GM12878 (cell line): ENCODE measurements at regions not wholly inside any gene's neighbourhood (a gene's known extent, or its start where the extent isn't known, plus 50 kb on each side); places are given as distances from the start of the nearest gene placed in this dataset.

Experiments used
- ATAC-seq: fragments of 200-7000 bp; cut with Tn5 transposase; 3 replicates; pipeline ENCODE4 v1.9.1; 2020; ENCODE audit warnings: mild to moderate bottlenecking, moderate library complexity
- BruUV-seq: library from RNA; stranded (reverse); fragments of 400-500 nt; replicated peaks from 2 replicates; lab custom pipeline; 2021; lab: Mats Ljungman, UMichigan
- CTCF ChIA-PET: fragments of 300-600 bp; sonication (Branson Sonifier 250); formaldehyde crosslinking; extraction: SDS; loops from one replicate; lab custom pipeline; 2021; ENCODE audit warnings: inconsistent platforms; lab: Yijun Ruan, JAX
- POLR2A ChIA-PET: fragments of 350-600 bp; formaldehyde crosslinking; extraction: SDS; loops from one replicate; lab custom pipeline; 2021; ENCODE audit warnings: inconsistent platforms; lab: Charles Lee
- RAD21 ChIA-PET: fragments of 300-600 bp; sonication (Branson Sonifier 250); formaldehyde crosslinking; loops from one replicate; lab custom pipeline; 2023; ENCODE audit warnings: antibody characterized with exemption; ENCODE audit not compliant: unreplicated experiment; lab: Charles Lee
- SMC1A ChIA-PET: fragments of 300-600 bp; sonication (Branson Sonifier 250); formaldehyde crosslinking; loops from one replicate; lab custom pipeline; 2023; ENCODE audit not compliant: unreplicated experiment, uncharacterized antibody; lab: Charles Lee
- DNase-seq: peaks from one replicate; pipeline ENCODE4 v3.0.0-alpha.2; 2011; ENCODE audit warnings: low read depth, low spot score
- FAIRE-seq: peaks from 3 replicates; lab custom pipeline; 2011; peaks lifted over from hg19 to GRCh38; lab: Jason Lieb, UNC
- H2AFZ ChIP-seq: 2 replicates; pipeline ENCODE4 v1.6.0; 2011; ENCODE audit warnings: low read depth, low read length, control low read depth; ENCODE audit not compliant: control insufficient read depth
- H3K27ac ChIP-seq: 2 replicates; pipeline ENCODE4 v1.5.1; 2011; ENCODE audit warnings: control low read depth; ENCODE audit not compliant: control insufficient read depth, insufficient read depth
- H3K27me3 ChIP-seq, 2 experiments: replicated peaks in 1 of 2; 2 replicates each; pipeline versions ENCODE4 v1.6.0 to v1.6.1; 2011; ENCODE audit warnings: low read length in 1 of 2; ENCODE audit not compliant: control insufficient read depth in 2 of 2, insufficient read depth in 2 of 2
- H3K36me3 ChIP-seq, 2 experiments: 2 replicates each; pipeline ENCODE4 v1.5.1; 2011; ENCODE audit warnings: low read length in 1 of 2; ENCODE audit not compliant: control insufficient read depth in 2 of 2, insufficient read depth in 2 of 2
- H3K4me1 ChIP-seq: 2 replicates; pipeline ENCODE4 v1.6.1; 2011; ENCODE audit warnings: mild to moderate bottlenecking, low read length, moderate library complexity, mixed read lengths; ENCODE audit not compliant: control insufficient read depth, insufficient read depth
- H3K4me2 ChIP-seq: 2 replicates; pipeline ENCODE4 v1.6.0; 2011; ENCODE audit warnings: control low read depth; ENCODE audit not compliant: control insufficient read depth, insufficient read depth
- H3K4me3 ChIP-seq: fragments of 200-600 bp; sonication (generic); 2 replicates; pipeline ENCODE4 v1.5.1; 2016
- H3K79me2 ChIP-seq: 2 replicates; pipeline ENCODE4 v1.6.0; 2011; ENCODE audit warnings: low read length; ENCODE audit not compliant: control insufficient read depth, insufficient read depth
- H3K9ac ChIP-seq: 2 replicates; pipeline ENCODE4 v1.8.0; 2011; ENCODE audit warnings: low read length, control low read depth, mixed read lengths; ENCODE audit not compliant: control insufficient read depth, insufficient read depth
- H3K9me3 ChIP-seq: replicated peaks from 3 replicates; pipeline ENCODE4 v1.5.1; 2011; ENCODE audit warnings: mild to moderate bottlenecking, low read length; ENCODE audit not compliant: control insufficient read depth, insufficient read depth
- H4K20me1 ChIP-seq: 2 replicates; pipeline ENCODE4 v1.6.0; 2011; ENCODE audit not compliant: control insufficient read depth, insufficient read depth
- ASH2L ChIP-seq: fragments of 300-600, 200-600 bp; sonication (generic); IDR thresholded peaks from 2 replicates; pipeline ENCODE4 v1.6.1; 2017; ENCODE audit warnings: low read depth, mild to moderate bottlenecking, borderline replicate concordance
- ATF7 ChIP-seq: fragments of 450-650 bp; IDR thresholded peaks from 2 replicates; pipeline ENCODE4 v1.6.1; 2016; ENCODE audit warnings: low read depth, mild to moderate bottlenecking
- BCL11A ChIP-seq: IDR thresholded peaks from 2 replicates; pipeline ENCODE4 v1.6.1; 2011; ENCODE audit warnings: low read depth, low read length
- CEBPB ChIP-seq, 2 experiments: fragments of 150-350 bp in 1 of 2; IDR thresholded peaks; 2 replicates each; pipeline ENCODE4 v1.6.1; 2012 to 2014; ENCODE audit warnings: low read depth in 2 of 2, low read length in 2 of 2, borderline replicate concordance in 1 of 2, inconsistent platforms in 1 of 2
- DPF2 ChIP-seq: fragments of 450-650 bp; IDR thresholded peaks from 2 replicates; pipeline ENCODE4 v1.6.1; 2017; ENCODE audit warnings: mild to moderate bottlenecking
- ETV6 ChIP-seq, 2 experiments: fragments of 450-650 bp in 1 of 2; IDR thresholded peaks in 1 of 2; conservative IDR thresholded peaks in 1 of 2; 2 replicates each; pipeline ENCODE4 v1.6.1; 2014; ENCODE audit warnings: antibody characterized with exemption in 1 of 2, borderline replicate concordance in 1 of 2, low read depth in 1 of 2, mild to moderate bottlenecking in 1 of 2, moderate library complexity in 1 of 2
- HDGF ChIP-seq: fragments of 450-650 bp; IDR thresholded peaks from 2 replicates; pipeline ENCODE4 v1.6.1; 2016; ENCODE audit warnings: antibody characterized with exemption
- MXI1 ChIP-seq: fragments of 150-350 bp; IDR thresholded peaks from 2 replicates; pipeline ENCODE4 v1.6.1; 2011; ENCODE audit warnings: low read depth, mild to moderate bottlenecking, inconsistent platforms, low read length, improper control_type of control experiment
- PAX5 ChIP-seq: IDR thresholded peaks from 2 replicates; pipeline ENCODE4 v1.6.1; 2011; ENCODE audit warnings: low read depth, low read length, borderline replicate concordance
- PAX8 ChIP-seq: fragments of 450-650 bp; IDR thresholded peaks from 2 replicates; pipeline ENCODE4 v1.6.1; 2017; ENCODE audit warnings: mild to moderate bottlenecking, moderate library complexity
- RUNX3 ChIP-seq: IDR thresholded peaks from 2 replicates; pipeline ENCODE4 v1.6.1; 2012; ENCODE audit warnings: low read length, inconsistent platforms
- SREBF2 ChIP-seq: IDR thresholded peaks from 2 replicates; pipeline ENCODE4 v1.6.1; 2012; ENCODE audit warnings: mild to moderate bottlenecking, low read length
- STAT1 ChIP-seq: fragments of 450-650 bp; conservative IDR thresholded peaks from 2 replicates; pipeline ENCODE4 v1.6.1; 2014; ENCODE audit warnings: antibody characterized with exemption, mild to moderate bottlenecking
- YBX1 ChIP-seq: fragments of 450-650 bp; IDR thresholded peaks from 2 replicates; pipeline ENCODE4 v1.6.1; 2016; ENCODE audit warnings: antibody characterized with exemption
- ZBED1 ChIP-seq: IDR thresholded peaks from 2 replicates; pipeline ENCODE4 v1.6.1; 2016; ENCODE audit warnings: borderline replicate concordance
- ZSCAN29 ChIP-seq: fragments of 450-650 bp; IDR thresholded peaks from 2 replicates; pipeline ENCODE4 v1.6.1; 2017; ENCODE audit warnings: mild to moderate bottlenecking, moderate library complexity
- WGBS: methylation state at CpG from one replicate; pipeline ENCODE4 v1.1.6; 2016; ENCODE audit warnings: low lambda C conversion rate; ENCODE audit not compliant: insufficient replicate concordance, insufficient coverage; ENCODE audit errors: missing lambda C conversion rate; 5-methylcytosine and 5-hydroxymethylcytosine counted together
- in situ Hi-C: fragments of 300-500 bp; cut with MboI; formaldehyde crosslinking; loops from 9 replicates; pipeline ENCODE4 v1.14.3; 2018; ENCODE audit warnings: mixed read lengths
- intact Hi-C: fragments of 100-400 bp; cut with micrococcal nuclease; formaldehyde crosslinking; loops from one replicate; pipeline ENCODE4 v1.14.2; 2022; ENCODE audit not compliant: unreplicated experiment
- TF ChIP-seq, protein P1 (sequence below): fragments of 450-650 bp; conservative IDR thresholded peaks from 2 replicates; pipeline ENCODE4 v1.6.1; 2017; ENCODE audit warnings: mild to moderate bottlenecking, moderate library complexity
- TF ChIP-seq, protein P2 (sequence below): IDR thresholded peaks from 2 replicates; pipeline ENCODE4 v1.6.1; 2012; ENCODE audit warnings: low read depth, low read length, improper control_type of control experiment
- TF ChIP-seq, protein P3 (sequence below): fragments of 150-350 bp; IDR thresholded peaks from 2 replicates; pipeline ENCODE4 v1.6.1; 2016; ENCODE audit warnings: low read depth, low read length
- TF ChIP-seq, protein P4 (sequence below): fragments of 150-350 bp; IDR thresholded peaks from 2 replicates; pipeline ENCODE4 v1.6.1; 2014; ENCODE audit warnings: mild to moderate bottlenecking, low read depth, low read length

DNA sequence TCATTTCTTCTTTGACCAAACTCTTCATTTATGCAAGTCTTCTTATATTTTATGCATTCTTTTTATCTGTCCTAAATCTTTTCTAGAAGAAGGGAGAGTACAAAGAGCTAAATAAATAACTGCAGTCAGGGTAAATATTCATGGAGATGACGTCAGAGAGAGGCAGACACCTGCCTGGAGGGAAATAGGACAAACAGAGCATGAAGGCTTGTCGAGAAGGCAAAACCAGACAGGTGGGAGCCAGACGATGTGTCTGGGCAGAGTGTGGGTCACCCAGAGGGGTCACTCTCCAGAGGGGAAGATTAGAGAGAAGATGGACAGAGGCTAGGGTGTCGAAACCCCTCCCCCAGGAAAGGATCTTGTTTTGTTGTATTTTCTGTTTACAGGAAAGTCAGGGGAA is 78.3 kb upstream of the RPL38 start:
- ChIA-PET CTCF (no interaction called here), SMC1A (no interaction called here)
- FAIRE-seq: no peak

More for the DNA sequence above, 78.3 kb upstream of the RPL38 start:
- ChIA-PET RAD21 (no interaction called here), POLR2A (no interaction called here)
- no peak overlapping the region for H3K4me2 ChIP-seq
- no peaks in the 10 kb centered on the region for H4K20me1 ChIP-seq
- intact Hi-C loops (no loop called here), in situ Hi-C loops (no loop called here)
- no peaks in the 10 kb centered on the region for H3K27me3 ChIP-seq
- no peaks in the 10 kb centered on the region for H3K36me3 ChIP-seq
- H3K4me1 ChIP-seq: no peaks in the 10 kb centered on the region
- BruUV-seq: no TSS peak
- TF ChIP-seq STAT1 (no peak), ETV6 (conservative IDR thresholded peaks at IDR 0.05 in 1 of 2, IDR thresholded peaks at IDR 0.05 in 1 of 2; ENCODE audit: borderline replicate concordance in 1 of 2, low read depth in 1 of 2) (no peak), ZBED1 (no peak), ASH2L (no peak), HDGF (no peak), ATF7 (no peak), CEBPB (IDR thresholded peaks at IDR 0.05; ENCODE audit: borderline replicate concordance in 1 of 2, low read depth in 2 of 2, low read length in 2 of 2) (no peak), BCL11A (no peak), ZSCAN29 (no peak), DPF2 (no peak), MXI1 (no peak), RUNX3 (no peak), PAX5 (no peak), SREBF2 (no peak), PAX8 (no peak), YBX1 (no peak)
- TF ChIP-seq, protein P1, sequence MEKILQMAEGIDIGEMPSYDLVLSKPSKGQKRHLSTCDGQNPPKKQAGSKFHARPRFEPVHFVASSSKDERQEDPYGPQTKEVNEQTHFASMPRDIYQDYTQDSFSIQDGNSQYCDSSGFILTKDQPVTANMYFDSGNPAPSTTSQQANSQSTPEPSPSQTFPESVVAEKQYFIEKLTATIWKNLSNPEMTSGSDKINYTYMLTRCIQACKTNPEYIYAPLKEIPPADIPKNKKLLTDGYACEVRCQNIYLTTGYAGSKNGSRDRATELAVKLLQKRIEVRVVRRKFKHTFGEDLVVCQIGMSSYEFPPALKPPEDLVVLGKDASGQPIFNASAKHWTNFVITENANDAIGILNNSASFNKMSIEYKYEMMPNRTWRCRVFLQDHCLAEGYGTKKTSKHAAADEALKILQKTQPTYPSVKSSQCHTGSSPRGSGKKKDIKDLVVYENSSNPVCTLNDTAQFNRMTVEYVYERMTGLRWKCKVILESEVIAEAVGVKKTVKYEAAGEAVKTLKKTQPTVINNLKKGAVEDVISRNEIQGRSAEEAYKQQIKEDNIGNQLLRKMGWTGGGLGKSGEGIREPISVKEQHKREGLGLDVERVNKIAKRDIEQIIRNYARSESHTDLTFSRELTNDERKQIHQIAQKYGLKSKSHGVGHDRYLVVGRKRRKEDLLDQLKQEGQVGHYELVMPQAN: no peak
- TF ChIP-seq, protein P2, sequence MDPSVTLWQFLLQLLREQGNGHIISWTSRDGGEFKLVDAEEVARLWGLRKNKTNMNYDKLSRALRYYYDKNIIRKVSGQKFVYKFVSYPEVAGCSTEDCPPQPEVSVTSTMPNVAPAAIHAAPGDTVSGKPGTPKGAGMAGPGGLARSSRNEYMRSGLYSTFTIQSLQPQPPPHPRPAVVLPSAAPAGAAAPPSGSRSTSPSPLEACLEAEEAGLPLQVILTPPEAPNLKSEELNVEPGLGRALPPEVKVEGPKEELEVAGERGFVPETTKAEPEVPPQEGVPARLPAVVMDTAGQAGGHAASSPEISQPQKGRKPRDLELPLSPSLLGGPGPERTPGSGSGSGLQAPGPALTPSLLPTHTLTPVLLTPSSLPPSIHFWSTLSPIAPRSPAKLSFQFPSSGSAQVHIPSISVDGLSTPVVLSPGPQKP: no peak
- TF ChIP-seq, protein P3, sequence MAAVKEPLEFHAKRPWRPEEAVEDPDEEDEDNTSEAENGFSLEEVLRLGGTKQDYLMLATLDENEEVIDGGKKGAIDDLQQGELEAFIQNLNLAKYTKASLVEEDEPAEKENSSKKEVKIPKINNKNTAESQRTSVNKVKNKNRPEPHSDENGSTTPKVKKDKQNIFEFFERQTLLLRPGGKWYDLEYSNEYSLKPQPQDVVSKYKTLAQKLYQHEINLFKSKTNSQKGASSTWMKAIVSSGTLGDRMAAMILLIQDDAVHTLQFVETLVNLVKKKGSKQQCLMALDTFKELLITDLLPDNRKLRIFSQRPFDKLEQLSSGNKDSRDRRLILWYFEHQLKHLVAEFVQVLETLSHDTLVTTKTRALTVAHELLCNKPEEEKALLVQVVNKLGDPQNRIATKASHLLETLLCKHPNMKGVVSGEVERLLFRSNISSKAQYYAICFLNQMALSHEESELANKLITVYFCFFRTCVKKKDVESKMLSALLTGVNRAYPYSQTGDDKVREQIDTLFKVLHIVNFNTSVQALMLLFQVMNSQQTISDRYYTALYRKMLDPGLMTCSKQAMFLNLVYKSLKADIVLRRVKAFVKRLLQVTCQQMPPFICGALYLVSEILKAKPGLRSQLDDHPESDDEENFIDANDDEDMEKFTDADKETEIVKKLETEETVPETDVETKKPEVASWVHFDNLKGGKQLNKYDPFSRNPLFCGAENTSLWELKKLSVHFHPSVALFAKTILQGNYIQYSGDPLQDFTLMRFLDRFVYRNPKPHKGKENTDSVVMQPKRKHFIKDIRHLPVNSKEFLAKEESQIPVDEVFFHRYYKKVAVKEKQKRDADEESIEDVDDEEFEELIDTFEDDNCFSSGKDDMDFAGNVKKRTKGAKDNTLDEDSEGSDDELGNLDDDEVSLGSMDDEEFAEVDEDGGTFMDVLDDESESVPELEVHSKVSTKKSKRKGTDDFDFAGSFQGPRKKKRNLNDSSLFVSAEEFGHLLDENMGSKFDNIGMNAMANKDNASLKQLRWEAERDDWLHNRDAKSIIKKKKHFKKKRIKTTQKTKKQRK: no peak
- TF ChIP-seq, protein P4, sequence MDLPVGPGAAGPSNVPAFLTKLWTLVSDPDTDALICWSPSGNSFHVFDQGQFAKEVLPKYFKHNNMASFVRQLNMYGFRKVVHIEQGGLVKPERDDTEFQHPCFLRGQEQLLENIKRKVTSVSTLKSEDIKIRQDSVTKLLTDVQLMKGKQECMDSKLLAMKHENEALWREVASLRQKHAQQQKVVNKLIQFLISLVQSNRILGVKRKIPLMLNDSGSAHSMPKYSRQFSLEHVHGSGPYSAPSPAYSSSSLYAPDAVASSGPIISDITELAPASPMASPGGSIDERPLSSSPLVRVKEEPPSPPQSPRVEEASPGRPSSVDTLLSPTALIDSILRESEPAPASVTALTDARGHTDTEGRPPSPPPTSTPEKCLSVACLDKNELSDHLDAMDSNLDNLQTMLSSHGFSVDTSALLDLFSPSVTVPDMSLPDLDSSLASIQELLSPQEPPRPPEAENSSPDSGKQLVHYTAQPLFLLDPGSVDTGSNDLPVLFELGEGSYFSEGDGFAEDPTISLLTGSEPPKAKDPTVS: no peak
- 2% methylated on average over 4 of the region's 4 CpGs for WGBS
- no peaks in the 10 kb centered on the region for H3K9me3 ChIP-seq
- no peak overlapping the region for H3K4me3 ChIP-seq
- no peaks in the 10 kb centered on the region for H3K79me2 ChIP-seq
- no peak overlapping the region for H2AFZ ChIP-seq
- H3K9ac ChIP-seq: no peak overlapping the region
- no peak overlapping the region for H3K27ac ChIP-seq
- DNase-seq (no peak), ATAC-seq (no peak)
